Astrocyte of the spinal cord (primary cell): ENCODE measurements at regions not wholly inside any gene's neighbourhood (a gene's known extent, or its start where the extent isn't known, plus 50 kb on each side); places are given as distances from the start of the nearest gene placed in this dataset.

Experiments used
- DNase-seq: peaks from one replicate; pipeline ENCODE4 v3.0.0; 2011; ENCODE audit warnings: low read depth, low spot score
- H3K4me3 ChIP-seq: 2 replicates; pipeline ENCODE4 v1.5.1; 2011; ENCODE audit warnings: low read depth, mild to moderate bottlenecking, low read length, moderate library complexity
- CTCF ChIP-seq: IDR thresholded peaks from 2 replicates; pipeline ENCODE4 v1.5.1; 2012; ENCODE audit warnings: low read depth, mild to moderate bottlenecking, low read length, inconsistent platforms
- in situ Hi-C: cut with HindIII; loops from 2 replicates; pipeline ENCODE4 v1.10.0; 2017; ENCODE audit warnings: low sequenced_read_pairs

DNA sequence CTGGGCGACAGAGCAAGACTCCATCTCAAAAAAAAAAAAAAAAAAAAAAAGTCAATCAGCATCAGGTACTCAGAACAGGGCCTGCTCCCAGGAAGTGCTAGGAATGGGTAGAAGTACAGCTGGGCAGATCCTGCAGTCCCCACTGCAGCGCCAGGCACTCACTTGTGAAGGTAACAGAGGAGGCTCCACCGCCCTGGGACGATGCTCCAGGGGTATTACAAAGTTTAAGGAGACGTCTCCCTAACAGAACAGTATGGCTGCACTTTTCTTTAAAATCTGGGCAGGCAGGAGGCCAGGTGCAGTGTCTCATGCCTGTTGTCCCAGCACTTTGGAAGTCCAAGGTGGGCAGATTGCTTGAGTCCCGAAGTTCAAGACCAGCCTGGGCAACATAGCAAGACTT is 1449.0 kb downstream of the BRD1 start:
- H3K4me3 ChIP-seq = no peak overlapping the region
- no peak for TF ChIP-seq CTCF
- DNase-seq = no peak
- in situ Hi-C loops = no loop called here

DNA sequence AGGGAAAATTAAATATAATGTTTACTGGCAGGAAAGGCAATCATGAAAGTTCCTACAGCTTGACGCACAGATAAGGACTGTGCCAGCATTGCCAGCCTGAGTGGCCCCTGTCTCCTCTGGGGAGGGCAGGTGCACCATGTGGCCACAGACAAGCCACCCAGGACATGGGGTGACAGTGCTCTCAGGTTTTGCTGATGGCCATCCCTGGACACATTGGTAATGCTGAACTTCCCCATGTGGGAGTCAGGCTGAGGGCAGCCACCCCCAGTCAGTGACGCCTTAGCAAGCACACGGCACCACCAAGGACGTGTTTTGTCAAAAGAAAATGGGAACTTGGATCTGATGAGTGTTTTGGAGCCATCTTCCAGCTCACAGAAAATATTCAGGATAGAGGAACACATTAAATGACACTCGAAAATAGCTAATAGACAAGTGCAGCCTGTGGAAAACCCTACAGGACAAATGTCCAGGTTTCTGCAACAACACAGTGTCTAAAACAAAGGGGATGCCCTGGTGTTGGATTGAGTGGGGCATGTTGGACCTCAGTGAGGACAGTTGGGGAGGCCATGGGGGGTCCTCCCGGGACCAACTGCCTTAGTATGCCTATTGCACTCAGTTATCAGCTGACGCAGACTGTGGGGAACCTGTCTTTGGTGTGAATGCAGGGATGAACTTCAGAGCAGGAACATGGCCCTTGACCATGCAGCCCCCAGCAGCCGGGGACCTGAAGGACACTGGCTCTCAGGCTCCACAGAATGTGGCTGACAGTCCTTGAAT is 1450.5 kb downstream of the BRD1 start:
- DNase-seq = no peak
- no peak for TF ChIP-seq CTCF
- in situ Hi-C loops = no loop called here
- H3K4me3 ChIP-seq = no peak overlapping the region

- TF ChIP-seq CTCF = no peak
- DNase-seq = no peak
- in situ Hi-C loops = no loop called here
- no peak overlapping the region for H3K4me3 ChIP-seq
These were observed 1451.2 kb downstream of the BRD1 start for GRCh38 chr22:48376428-48376827.

- TF ChIP-seq CTCF = no peak
- DNase-seq = no peak
- in situ Hi-C loops = no loop called here
- no peak overlapping the region for H3K4me3 ChIP-seq
These were observed 1454.0 kb downstream of the BRD1 start for GRCh38 chr22:48373626-48374173.

DNA sequence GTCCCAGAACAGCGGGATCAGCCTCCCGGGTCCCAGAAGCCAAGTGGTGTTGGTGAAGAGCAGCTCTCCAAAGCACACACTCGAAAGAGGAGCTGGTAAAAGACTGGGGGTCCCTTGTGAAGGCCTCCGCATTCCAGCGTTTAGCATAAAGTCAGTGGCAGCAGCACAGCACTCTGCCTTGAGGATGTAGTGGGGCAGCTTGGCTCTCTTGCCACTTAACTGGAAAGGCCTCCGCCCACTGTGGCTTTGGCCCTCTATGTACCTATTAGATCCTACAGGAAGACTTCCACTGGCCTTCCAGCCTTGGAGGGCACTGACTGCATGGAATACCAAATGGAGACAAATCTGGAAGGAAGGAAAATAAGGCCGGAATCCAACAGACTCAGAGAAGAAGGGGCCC is 1455.3 kb downstream of the BRD1 start:
- in situ Hi-C loops = no loop called here
- no peak overlapping the region for H3K4me3 ChIP-seq
- no peak for DNase-seq
- TF ChIP-seq CTCF = no peak

- in situ Hi-C loops = no loop called here
- no peak for TF ChIP-seq CTCF
- no peak for DNase-seq
These were observed 1456.3 kb downstream of the BRD1 start for GRCh38 chr22:48371391-48371790.

More at GRCh38 chr22:48371391-48371790, 1456.3 kb downstream of the BRD1 start:
- no peak overlapping the region for H3K4me3 ChIP-seq
